ENCODE measurements at regions not wholly inside any gene's neighbourhood (a gene's known extent, or its start where the extent isn't known, plus 50 kb on each side); places are given as distances from the start of the nearest gene placed in this dataset.

GRCh38 chr16:86306811-86307513, 203.4 kb upstream of the FOXF1 start:
- no peak for DNase-seq

- DNase-seq: no peak
Measured at GRCh38 chr16:86307514-86307903, 202.8 kb upstream of the FOXF1 start.

- no peak for DNase-seq
Measured at GRCh38 chr16:86308514-86308913, 201.8 kb upstream of the FOXF1 start.

- no peak for DNase-seq
Measured at GRCh38 chr16:86313631-86314030, 196.7 kb upstream of the FOXF1 start.

GRCh38 chr16:86314402-86315025, 195.8 kb upstream of the FOXF1 start:
- DNase-seq: no peak

GRCh38 chr16:86316967-86317812, 193.1 kb upstream of the FOXF1 start:
- DNase-seq: no peak

GRCh38 chr16:86317813-86318650, 192.3 kb upstream of the FOXF1 start:
- no peak for DNase-seq

- no peak for DNase-seq
Measured at GRCh38 chr16:86319585-86320236, 190.6 kb upstream of the FOXF1 start.

- DNase-seq: no peak
Measured at GRCh38 chr16:86320237-86320595, 190.1 kb upstream of the FOXF1 start.

- no peak for DNase-seq
Measured at GRCh38 chr16:86321491-86321890, 188.8 kb upstream of the FOXF1 start.

- no peak for DNase-seq
Measured at GRCh38 chr16:86322283-86322682, 188.0 kb upstream of the FOXF1 start.

- no peak for DNase-seq
Measured at GRCh38 chr16:86322806-86323205, 187.5 kb upstream of the FOXF1 start.

- DNase-seq: no peak
Measured at GRCh38 chr16:86324320-86324719, 186.0 kb upstream of the FOXF1 start.

- DNase-seq: no peak
Measured at GRCh38 chr16:86325360-86325759, 185.0 kb upstream of the FOXF1 start.

GRCh38 chr16:86325895-86326294, 184.4 kb upstream of the FOXF1 start:
- no peak for DNase-seq

GRCh38 chr16:86327321-86327720, 183.0 kb upstream of the FOXF1 start:
- DNase-seq: no peak

GRCh38 chr16:86330906-86331305, 179.4 kb upstream of the FOXF1 start:
- DNase-seq: no peak

GRCh38 chr16:86334079-86334635, 176.2 kb upstream of the FOXF1 start:
- no peak for DNase-seq

- no peak for DNase-seq
Measured at GRCh38 chr16:86335266-86336172, 174.8 kb upstream of the FOXF1 start.

GRCh38 chr16:86337138-86337537, 173.2 kb upstream of the FOXF1 start:
- DNase-seq: no peak

Measured in activated CD8-positive, alpha-beta memory T cell treated with anti-CD3 and anti-CD28 coated beads, Interleukin-2, amount 50 U/mL, for 48 hours (primary cell).